Endodermal cell (in vitro differentiated cells): ENCODE measurements at regions not wholly inside any gene's neighbourhood (a gene's known extent, or its start where the extent isn't known, plus 50 kb on each side); places are given as distances from the start of the nearest gene placed in this dataset.
A peak's percentile ranks its signal among the peaks of the same experiment; 100 is the strongest.

Experiments
- DNase-seq: peaks from one replicate; pipeline ENCODE4 v3.0.0-alpha.2; 2017
- H3K27ac ChIP-seq: 2 replicates; pipeline ENCODE4 v1.5.1; 2013; ENCODE audit warnings: mild to moderate bottlenecking, low read depth, low read length, moderate library complexity
- H3K27me3 ChIP-seq: 2 replicates; pipeline ENCODE4 v1.6.1; 2013; ENCODE audit warnings: mild to moderate bottlenecking, low read length, moderate library complexity; ENCODE audit not compliant: insufficient read depth, control insufficient read depth, poor library complexity, severe bottlenecking
- H3K36me3 ChIP-seq: 2 replicates; pipeline ENCODE4 v1.7.0; 2013; ENCODE audit warnings: mild to moderate bottlenecking, low read length, moderate library complexity; ENCODE audit not compliant: control insufficient read depth, insufficient read depth
- H3K4me1 ChIP-seq: one replicate; pipeline ENCODE4 v1.7.0; 2013; ENCODE audit warnings: low read length; ENCODE audit not compliant: control insufficient read depth, insufficient read depth
- H3K4me3 ChIP-seq: 2 replicates; pipeline ENCODE4 v1.5.1; 2013; ENCODE audit warnings: mild to moderate bottlenecking, low read length, moderate library complexity
- H3K9ac ChIP-seq: 2 replicates; pipeline ENCODE4 v1.6.1; 2013; ENCODE audit warnings: mild to moderate bottlenecking, low read length, moderate library complexity; ENCODE audit not compliant: poor library complexity, severe bottlenecking; ENCODE audit errors: extremely low read depth
- H3K9me3 ChIP-seq: 2 replicates; pipeline ENCODE4 v1.6.1; 2013; ENCODE audit warnings: mild to moderate bottlenecking, low read length, moderate library complexity; ENCODE audit not compliant: control insufficient read depth
- H3K27ac Mint-ChIP-seq: 2 replicates; pipeline ENCODE4 v1.8.0; 2020; ENCODE audit warnings: mixed read lengths
- H3K27me3 Mint-ChIP-seq: 2 replicates; pipeline ENCODE4 v1.8.0; 2021; ENCODE audit warnings: mild to moderate bottlenecking, mixed read lengths; ENCODE audit not compliant: insufficient read depth
- H3K36me3 Mint-ChIP-seq: 2 replicates; pipeline ENCODE4 v1.8.0; 2020; ENCODE audit warnings: low read depth, mixed read lengths
- H3K4me1 Mint-ChIP-seq: 2 replicates; pipeline ENCODE4 v1.8.0; 2020; ENCODE audit warnings: mixed read lengths
- H3K4me3 Mint-ChIP-seq: 2 replicates; pipeline ENCODE4 v1.8.0; 2020; ENCODE audit warnings: mild to moderate bottlenecking, moderate library complexity, mixed read lengths
- H3K9me3 Mint-ChIP-seq: 2 replicates; pipeline ENCODE4 v1.8.0; 2020; ENCODE audit warnings: mild to moderate bottlenecking, mixed read lengths
- WGBS, 2 experiments: methylation state at CpG; one replicate each; pipeline versions ENCODE4 v1.1.5 to v1.1.7; 2013; ENCODE audit warnings: missing lambda C conversion rate in 2 of 2, mixed read lengths in 1 of 2; ENCODE audit not compliant: insufficient coverage in 1 of 2, insufficient read length in 1 of 2; 5-methylcytosine and 5-hydroxymethylcytosine counted together
- TF ChIP-seq, protein P1 (sequence below): fragments of 200-600 bp; sonication (generic); conservative IDR thresholded peaks from 2 replicates; pipeline ENCODE4 v1.5.0; 2021; ENCODE audit warnings: antibody characterized with exemption, mild to moderate bottlenecking

DNA sequence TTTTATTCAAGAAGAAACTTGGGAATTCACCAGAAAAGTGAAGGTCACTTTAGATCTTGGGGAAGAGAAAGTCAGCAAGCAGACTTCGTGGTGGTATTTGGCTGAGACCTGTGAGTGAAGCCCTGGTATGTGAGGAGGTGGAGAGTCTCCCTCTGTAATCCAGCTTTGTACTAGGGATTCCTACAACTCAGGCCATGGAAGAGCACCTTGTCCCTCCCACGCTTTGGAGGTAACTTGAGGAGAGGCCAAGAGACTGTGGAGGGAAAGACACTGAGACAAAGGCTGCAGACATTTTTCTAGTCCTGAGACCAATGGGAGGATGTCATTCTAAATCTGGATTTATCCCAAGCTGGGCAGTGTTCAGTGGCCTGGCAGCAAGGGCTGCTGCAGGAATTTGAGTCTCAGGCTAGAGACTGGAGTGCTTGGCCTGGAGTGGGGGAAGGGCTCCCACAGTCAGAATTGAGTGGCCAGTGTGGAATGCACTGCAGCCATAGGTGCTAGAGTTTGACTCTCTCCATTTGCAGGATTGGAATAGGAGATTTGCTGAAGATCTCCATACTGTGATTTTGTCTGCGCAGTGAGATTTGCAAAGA, 219.0 kb downstream of the ACTR3 start:
- TF ChIP-seq, protein P1, sequence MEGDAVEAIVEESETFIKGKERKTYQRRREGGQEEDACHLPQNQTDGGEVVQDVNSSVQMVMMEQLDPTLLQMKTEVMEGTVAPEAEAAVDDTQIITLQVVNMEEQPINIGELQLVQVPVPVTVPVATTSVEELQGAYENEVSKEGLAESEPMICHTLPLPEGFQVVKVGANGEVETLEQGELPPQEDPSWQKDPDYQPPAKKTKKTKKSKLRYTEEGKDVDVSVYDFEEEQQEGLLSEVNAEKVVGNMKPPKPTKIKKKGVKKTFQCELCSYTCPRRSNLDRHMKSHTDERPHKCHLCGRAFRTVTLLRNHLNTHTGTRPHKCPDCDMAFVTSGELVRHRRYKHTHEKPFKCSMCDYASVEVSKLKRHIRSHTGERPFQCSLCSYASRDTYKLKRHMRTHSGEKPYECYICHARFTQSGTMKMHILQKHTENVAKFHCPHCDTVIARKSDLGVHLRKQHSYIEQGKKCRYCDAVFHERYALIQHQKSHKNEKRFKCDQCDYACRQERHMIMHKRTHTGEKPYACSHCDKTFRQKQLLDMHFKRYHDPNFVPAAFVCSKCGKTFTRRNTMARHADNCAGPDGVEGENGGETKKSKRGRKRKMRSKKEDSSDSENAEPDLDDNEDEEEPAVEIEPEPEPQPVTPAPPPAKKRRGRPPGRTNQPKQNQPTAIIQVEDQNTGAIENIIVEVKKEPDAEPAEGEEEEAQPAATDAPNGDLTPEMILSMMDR = no peak
- no peaks in the 10 kb centered on the region for H3K4me1 ChIP-seq
- H3K4me3 ChIP-seq = no peak overlapping the region
- no peaks in the 10 kb centered on the region for H3K27me3 Mint-ChIP-seq
- peaks cover 17% of the 10 kb centered on the region for H3K9me3 Mint-ChIP-seq
- no peaks in the 10 kb centered on the region for H3K36me3 ChIP-seq
- no peak overlapping the region for H3K4me3 Mint-ChIP-seq
- H3K9ac ChIP-seq = no peak overlapping the region
- H3K9me3 ChIP-seq = peaks cover 18% of the 10 kb centered on the region
- H3K27me3 ChIP-seq = no peaks in the 10 kb centered on the region
- no peak overlapping the region for H3K27ac ChIP-seq
- peak; percentile 63 for DNase-seq
- WGBS, 2 experiments = 73 to 77% methylated on average over 3 of the region's 3 CpGs
- no peaks in the 10 kb centered on the region for H3K36me3 Mint-ChIP-seq
- H3K4me1 Mint-ChIP-seq = peaks cover 9% of the 10 kb centered on the region
- H3K27ac Mint-ChIP-seq = peak overlapping the region; percentile 64

DNA sequence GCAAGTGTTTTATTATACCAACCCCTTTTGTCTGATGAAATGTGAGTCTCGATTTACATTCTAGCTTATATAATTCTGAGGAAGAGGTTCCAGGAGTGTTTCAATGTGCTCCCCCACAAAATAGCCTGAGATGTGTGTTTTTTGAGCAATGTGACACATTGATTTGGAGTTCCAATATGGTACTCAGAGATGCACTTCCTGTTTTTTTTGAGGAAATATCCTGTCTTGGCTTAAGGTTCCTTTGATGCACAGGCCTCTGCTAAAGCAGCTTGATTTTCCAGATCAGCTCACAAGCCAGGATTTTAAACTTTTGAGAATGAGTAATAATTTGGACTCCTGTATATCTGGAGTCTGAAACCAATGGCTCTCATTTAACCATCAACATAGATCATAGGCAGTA, 221.4 kb downstream of the ACTR3 start:
- H3K36me3 Mint-ChIP-seq = no peaks in the 10 kb centered on the region
- H3K27me3 Mint-ChIP-seq = no peaks in the 10 kb centered on the region
- Histone ChIP-seq H3K4me1 (no peaks in the 10 kb centered on the region), H3K27me3 (no peaks in the 10 kb centered on the region), H3K4me3 (no peak overlapping the region), H3K36me3 (no peaks in the 10 kb centered on the region), H3K9ac (no peak overlapping the region), H3K27ac (no peak overlapping the region), H3K9me3 (peaks cover 7% of the 10 kb centered on the region)
- TF ChIP-seq, protein P1 = no peak
- WGBS, 2 experiments = 89% methylated on average over 1 of the region's 1 CpG; no CpG with 5 or more reads in 1 of the 2 experiments
- peaks cover 8% of the 10 kb centered on the region for H3K9me3 Mint-ChIP-seq
- no peak overlapping the region for H3K27ac Mint-ChIP-seq
- H3K4me3 Mint-ChIP-seq = no peak overlapping the region
- peaks cover 9% of the 10 kb centered on the region for H3K4me1 Mint-ChIP-seq
- no peak for DNase-seq

- DNase-seq = peak; percentile 54
- H3K27ac Mint-ChIP-seq = no peak overlapping the region
- no peaks in the 10 kb centered on the region for H3K9me3 Mint-ChIP-seq
- no peak overlapping the region for H3K4me3 Mint-ChIP-seq
- H3K27me3 Mint-ChIP-seq = no peaks in the 10 kb centered on the region
- TF ChIP-seq, protein P1 = peak; percentile 46
- no peak overlapping the region for H3K27ac ChIP-seq
- no peaks in the 10 kb centered on the region for H3K9me3 ChIP-seq
- 81 to 82% methylated on average over 2 to 6 of the region's 6 CpGs for WGBS, 2 experiments
- H3K4me1 Mint-ChIP-seq = peaks cover 9% of the 10 kb centered on the region
- H3K4me1 ChIP-seq = no peaks in the 10 kb centered on the region
- no peaks in the 10 kb centered on the region for H3K36me3 ChIP-seq
- H3K9ac ChIP-seq = no peak overlapping the region
- H3K4me3 ChIP-seq = no peak overlapping the region
- H3K36me3 Mint-ChIP-seq = no peaks in the 10 kb centered on the region
- no peaks in the 10 kb centered on the region for H3K27me3 ChIP-seq
Observed at GRCh38 chr2:114113518-114113917, 223.6 kb downstream of the ACTR3 start.
